Panc1 (cell line): ENCODE measurements at regions not wholly inside any gene's neighbourhood (a gene's known extent, or its start where the extent isn't known, plus 50 kb on each side); places are given as distances from the start of the nearest gene placed in this dataset.

ENCODE experiments used
- ATAC-seq: fragments of 200-7000 bp; cut with Tn5 transposase; 2 replicates; pipeline ENCODE4 v1.9.1; 2020; ENCODE audit warnings: mild to moderate bottlenecking, moderate library complexity
- BruUV-seq: library from RNA; stranded (reverse); fragments of 400-500 nt; replicated peaks from 2 replicates; lab custom pipeline; 2021; lab: Mats Ljungman, UMichigan
- CTCF ChIA-PET: fragments of 300-600 bp; sonication (Branson Sonifier 250); formaldehyde crosslinking; loops from one replicate; lab custom pipeline; 2022; ENCODE audit warnings: antibody characterized with exemption; lab: Charles Lee
- POLR2A ChIA-PET: fragments of 300-600 bp; sonication (Branson Sonifier 250); formaldehyde crosslinking; loops from one replicate; lab custom pipeline; 2022; ENCODE audit warnings: antibody characterized with exemption; lab: Charles Lee
- DNase-seq: peaks from one replicate; pipeline ENCODE4 v3.0.0-alpha.2; 2010; ENCODE audit warnings: low read depth, low spot score
- H3K27ac ChIP-seq: 2 replicates; pipeline ENCODE4 v1.5.1; 2011; ENCODE audit warnings: mild to moderate bottlenecking, low read length, inconsistent platforms
- H3K27me3 ChIP-seq: fragments of 200-500 bp; sonication (Bioruptor generic); 2 replicates; pipeline ENCODE4 v1.6.0; 2014; ENCODE audit warnings: low read length, inconsistent platforms; ENCODE audit not compliant: control insufficient read depth, insufficient read depth
- H3K36me3 ChIP-seq: fragments of 200-500 bp; sonication (Bioruptor generic); 2 replicates; pipeline ENCODE4 v1.5.1; 2014; ENCODE audit warnings: inconsistent platforms, mild to moderate bottlenecking, low read length, moderate library complexity; ENCODE audit not compliant: control insufficient read depth, insufficient read depth
- H3K4me1 ChIP-seq: 2 replicates; pipeline ENCODE4 v1.5.1; 2011; ENCODE audit warnings: inconsistent platforms, mild to moderate bottlenecking, low read length, moderate library complexity; ENCODE audit not compliant: control insufficient read depth, insufficient read depth
- H3K4me3 ChIP-seq, 2 experiments: 2 replicates each; pipeline ENCODE4 v1.5.1; 2011 to 2012; ENCODE audit warnings: low read depth in 2 of 2, low read length in 2 of 2, mild to moderate bottlenecking in 2 of 2, inconsistent platforms in 1 of 2, moderate library complexity in 1 of 2
- H3K9me3 ChIP-seq: fragments of 200-500 bp; sonication (Bioruptor generic); 2 replicates; pipeline ENCODE4 v1.5.1; 2014; ENCODE audit warnings: low read depth, mild to moderate bottlenecking, inconsistent platforms, low read length, moderate library complexity; ENCODE audit not compliant: control insufficient read depth, insufficient read depth
- POLR2AphosphoS5 ChIP-seq: IDR thresholded peaks from 2 replicates; pipeline ENCODE4 v1.6.1; 2012; ENCODE audit warnings: mild to moderate bottlenecking, low read depth, low read length, moderate library complexity
- SIN3A ChIP-seq: IDR thresholded peaks from 2 replicates; pipeline ENCODE4 v1.6.1; 2012; ENCODE audit warnings: low read depth, mild to moderate bottlenecking, low read length, moderate library complexity, borderline replicate concordance; ENCODE audit not compliant: insufficient read depth
- TCF7L2 ChIP-seq: IDR thresholded peaks from 2 replicates; pipeline ENCODE4 v1.6.1; 2011; ENCODE audit warnings: mild to moderate bottlenecking, low read depth, low read length, inconsistent platforms
- in situ Hi-C: cut with HindIII; loops from 2 replicates; pipeline ENCODE4 v1.10.0; 2016; ENCODE audit warnings: low sequenced_read_pairs, low pct_unique_long_range_greater_than_20kb
- intact Hi-C: fragments of 100-400 bp; cut with micrococcal nuclease; formaldehyde crosslinking; loops from one replicate; pipeline ENCODE4 v1.10.0; 2022; ENCODE audit not compliant: unreplicated experiment
- TF ChIP-seq, protein P1 (sequence below): fragments of 450-650 bp; IDR thresholded peaks from 2 replicates; pipeline ENCODE4 v1.5.1; 2017; ENCODE audit warnings: mild to moderate bottlenecking
- TF ChIP-seq, protein P2 (sequence below), 2 experiments: IDR thresholded peaks; 2 replicates each; pipeline ENCODE4 v1.6.1; 2011 to 2012; ENCODE audit warnings: low read depth in 2 of 2, control low read depth in 1 of 2, low read length in 1 of 2, mild to moderate bottlenecking in 1 of 2, moderate library complexity in 1 of 2; ENCODE audit not compliant: insufficient read depth in 1 of 2

DNA sequence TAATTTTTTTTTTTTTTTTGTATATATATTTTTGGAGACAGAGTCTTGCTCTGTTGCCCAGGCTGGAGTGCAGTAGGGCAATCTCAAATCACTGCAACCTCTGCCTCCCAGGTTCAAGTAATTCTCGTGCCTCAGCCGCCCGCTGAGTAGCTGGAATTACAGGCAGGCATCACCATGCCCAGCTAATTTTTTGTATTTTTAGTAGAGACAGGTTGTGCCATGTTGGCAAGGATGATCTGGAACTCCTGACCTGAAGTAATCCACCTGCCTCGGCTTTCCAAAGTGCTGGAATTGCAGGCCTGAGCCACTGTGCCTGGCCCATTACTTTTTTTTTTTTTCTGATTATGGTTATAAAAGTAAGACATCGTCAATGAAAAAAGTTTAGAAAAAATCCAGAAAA lies 84.0 kb upstream of the LMNB1 start:
- no peak for ATAC-seq
- TF ChIP-seq POLR2AphosphoS5 (no peak), TCF7L2 (no peak), SIN3A (no peak)
- TF ChIP-seq, protein P1, sequence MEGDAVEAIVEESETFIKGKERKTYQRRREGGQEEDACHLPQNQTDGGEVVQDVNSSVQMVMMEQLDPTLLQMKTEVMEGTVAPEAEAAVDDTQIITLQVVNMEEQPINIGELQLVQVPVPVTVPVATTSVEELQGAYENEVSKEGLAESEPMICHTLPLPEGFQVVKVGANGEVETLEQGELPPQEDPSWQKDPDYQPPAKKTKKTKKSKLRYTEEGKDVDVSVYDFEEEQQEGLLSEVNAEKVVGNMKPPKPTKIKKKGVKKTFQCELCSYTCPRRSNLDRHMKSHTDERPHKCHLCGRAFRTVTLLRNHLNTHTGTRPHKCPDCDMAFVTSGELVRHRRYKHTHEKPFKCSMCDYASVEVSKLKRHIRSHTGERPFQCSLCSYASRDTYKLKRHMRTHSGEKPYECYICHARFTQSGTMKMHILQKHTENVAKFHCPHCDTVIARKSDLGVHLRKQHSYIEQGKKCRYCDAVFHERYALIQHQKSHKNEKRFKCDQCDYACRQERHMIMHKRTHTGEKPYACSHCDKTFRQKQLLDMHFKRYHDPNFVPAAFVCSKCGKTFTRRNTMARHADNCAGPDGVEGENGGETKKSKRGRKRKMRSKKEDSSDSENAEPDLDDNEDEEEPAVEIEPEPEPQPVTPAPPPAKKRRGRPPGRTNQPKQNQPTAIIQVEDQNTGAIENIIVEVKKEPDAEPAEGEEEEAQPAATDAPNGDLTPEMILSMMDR = no peak
- TF ChIP-seq, protein P2, sequence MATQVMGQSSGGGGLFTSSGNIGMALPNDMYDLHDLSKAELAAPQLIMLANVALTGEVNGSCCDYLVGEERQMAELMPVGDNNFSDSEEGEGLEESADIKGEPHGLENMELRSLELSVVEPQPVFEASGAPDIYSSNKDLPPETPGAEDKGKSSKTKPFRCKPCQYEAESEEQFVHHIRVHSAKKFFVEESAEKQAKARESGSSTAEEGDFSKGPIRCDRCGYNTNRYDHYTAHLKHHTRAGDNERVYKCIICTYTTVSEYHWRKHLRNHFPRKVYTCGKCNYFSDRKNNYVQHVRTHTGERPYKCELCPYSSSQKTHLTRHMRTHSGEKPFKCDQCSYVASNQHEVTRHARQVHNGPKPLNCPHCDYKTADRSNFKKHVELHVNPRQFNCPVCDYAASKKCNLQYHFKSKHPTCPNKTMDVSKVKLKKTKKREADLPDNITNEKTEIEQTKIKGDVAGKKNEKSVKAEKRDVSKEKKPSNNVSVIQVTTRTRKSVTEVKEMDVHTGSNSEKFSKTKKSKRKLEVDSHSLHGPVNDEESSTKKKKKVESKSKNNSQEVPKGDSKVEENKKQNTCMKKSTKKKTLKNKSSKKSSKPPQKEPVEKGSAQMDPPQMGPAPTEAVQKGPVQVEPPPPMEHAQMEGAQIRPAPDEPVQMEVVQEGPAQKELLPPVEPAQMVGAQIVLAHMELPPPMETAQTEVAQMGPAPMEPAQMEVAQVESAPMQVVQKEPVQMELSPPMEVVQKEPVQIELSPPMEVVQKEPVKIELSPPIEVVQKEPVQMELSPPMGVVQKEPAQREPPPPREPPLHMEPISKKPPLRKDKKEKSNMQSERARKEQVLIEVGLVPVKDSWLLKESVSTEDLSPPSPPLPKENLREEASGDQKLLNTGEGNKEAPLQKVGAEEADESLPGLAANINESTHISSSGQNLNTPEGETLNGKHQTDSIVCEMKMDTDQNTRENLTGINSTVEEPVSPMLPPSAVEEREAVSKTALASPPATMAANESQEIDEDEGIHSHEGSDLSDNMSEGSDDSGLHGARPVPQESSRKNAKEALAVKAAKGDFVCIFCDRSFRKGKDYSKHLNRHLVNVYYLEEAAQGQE (IDR thresholded peaks at IDR 0.05; ENCODE audit: insufficient read depth in 1 of 2, low read depth in 2 of 2, low read length in 1 of 2) = no peak
- ChIA-PET CTCF (no interaction called here), POLR2A (interaction anchor here (0.6 to 1.1 kb wide), 2 partner anchors 9 to 13 kb away, joined by 4 to 14 read pairs; no protein-coding TSS in a partner anchor)
- BruUV-seq = no TSS peak
- in situ Hi-C loops (no loop called here), intact Hi-C loops (no loop called here)
- Histone ChIP-seq H3K27ac (no peak overlapping the region), H3K36me3 (no peaks in the 10 kb centered on the region), H3K4me3 (no peak overlapping the region), H3K4me1 (no peaks in the 10 kb centered on the region), H3K9me3 (no peaks in the 10 kb centered on the region), H3K27me3 (no peaks in the 10 kb centered on the region)
- no peak for DNase-seq

DNA sequence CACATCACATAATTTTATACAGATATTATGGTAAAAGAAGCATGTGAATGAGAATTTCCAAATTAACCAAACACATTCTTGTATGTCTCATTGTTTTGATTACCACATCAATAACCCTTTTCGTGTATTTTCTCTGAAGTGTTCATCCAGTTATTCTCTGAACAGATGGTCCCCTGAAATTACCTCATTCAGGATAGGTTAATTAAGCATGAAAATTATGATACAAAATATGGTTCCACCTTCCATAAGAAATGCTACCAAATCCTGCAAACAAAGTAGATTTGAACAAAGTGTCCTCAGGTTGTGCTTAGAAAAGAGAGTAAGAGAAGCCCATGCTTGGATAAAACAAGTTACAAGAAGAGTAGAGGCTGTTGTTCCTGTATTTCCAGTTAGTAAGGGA lies 83.1 kb upstream of the LMNB1 start:
- H3K27me3 ChIP-seq = no peaks in the 10 kb centered on the region
- H3K36me3 ChIP-seq = no peaks in the 10 kb centered on the region
- BruUV-seq = no TSS peak
- CTCF ChIA-PET = no interaction called here
- H3K4me3 ChIP-seq = no peak overlapping the region
- intact Hi-C loops (no loop called here), in situ Hi-C loops (no loop called here)
- no peak for DNase-seq
- no peak overlapping the region for H3K27ac ChIP-seq
- H3K9me3 ChIP-seq = no peaks in the 10 kb centered on the region
- POLR2A ChIA-PET = no interaction called here
- no peak for ATAC-seq
- no peak for TF ChIP-seq POLR2AphosphoS5
- TF ChIP-seq, protein P1 = no peak
- no peak for TF ChIP-seq SIN3A
- TF ChIP-seq, protein P2 (IDR thresholded peaks at IDR 0.05; ENCODE audit: insufficient read depth in 1 of 2, low read depth in 2 of 2, low read length in 1 of 2) = no peak
- TF ChIP-seq TCF7L2 = no peak
- H3K4me1 ChIP-seq = no peaks in the 10 kb centered on the region
